RWPE2 (cell line): ENCODE measurements at regions not wholly inside any gene's neighbourhood (a gene's known extent, or its start where the extent isn't known, plus 50 kb on each side); places are given as distances from the start of the nearest gene placed in this dataset.

Source experiments
- ATAC-seq: fragments of 200-7000 bp; cut with Tn5 transposase; 3 replicates; pipeline ENCODE4 v1.9.1; 2021; ENCODE audit warnings: low read depth
- DNase-seq: peaks from one replicate; pipeline ENCODE4 v3.0.0-alpha.2; 2020; ENCODE audit warnings: low spot score
- H3K27ac ChIP-seq: fragments of 450-650 bp; 2 replicates; pipeline ENCODE4 v1.5.1; 2017; ENCODE audit warnings: mild to moderate bottlenecking; ENCODE audit not compliant: poor library complexity, severe bottlenecking
- H3K27me3 ChIP-seq: fragments of 250-450 bp; sonication (Bioruptor Pico); 2 replicates; pipeline ENCODE4 v1.5.1; 2021; ENCODE audit warnings: mild to moderate bottlenecking, moderate library complexity; ENCODE audit not compliant: insufficient read depth, poor library complexity, severe bottlenecking
- H3K36me3 ChIP-seq: fragments of 250-450 bp; sonication (Bioruptor Pico); 2 replicates; pipeline ENCODE4 v1.5.1; 2020; ENCODE audit warnings: low read depth, mild to moderate bottlenecking, moderate library complexity
- H3K4me1 ChIP-seq: fragments of 250-450 bp; sonication (Bioruptor Pico); 2 replicates; pipeline ENCODE4 v1.5.1; 2021; ENCODE audit warnings: mild to moderate bottlenecking, moderate library complexity; ENCODE audit not compliant: insufficient read depth, poor library complexity, severe bottlenecking
- H3K4me3 ChIP-seq: fragments of 250-450 bp; sonication (Bioruptor Pico); 2 replicates; pipeline ENCODE4 v1.5.1; 2021; ENCODE audit warnings: mild to moderate bottlenecking, moderate library complexity; ENCODE audit not compliant: severe bottlenecking
- H3K9me3 ChIP-seq: fragments of 250-450 bp; sonication (Bioruptor Pico); 2 replicates; pipeline ENCODE4 v1.5.1; 2021; ENCODE audit warnings: mild to moderate bottlenecking, moderate library complexity; ENCODE audit not compliant: severe bottlenecking
- CTCF ChIP-seq: fragments of 450-650 bp; IDR thresholded peaks from one replicate; pipeline ENCODE4 v1.5.1; 2017; ENCODE audit warnings: mild to moderate bottlenecking, moderate library complexity; ENCODE audit not compliant: poor library complexity, severe bottlenecking

- DNase-seq (no peak), ATAC-seq (no peak)
- H3K4me3 ChIP-seq, result no peak overlapping the region
- no peaks in the 10 kb centered on the region for H3K9me3 ChIP-seq
- no peaks in the 10 kb centered on the region for H3K36me3 ChIP-seq
- peaks cover 2% of the 10 kb centered on the region for H3K4me1 ChIP-seq
- H3K27ac ChIP-seq, result no peak overlapping the region
- no peaks in the 10 kb centered on the region for H3K27me3 ChIP-seq
- no peak for TF ChIP-seq CTCF
These were observed 1021.9 kb upstream of the CDH2 start for GRCh38 chr18:29198834-29199233.

- Histone ChIP-seq H3K9me3 (no peaks in the 10 kb centered on the region), H3K36me3 (no peaks in the 10 kb centered on the region), H3K4me1 (peaks cover 2% of the 10 kb centered on the region), H3K4me3 (no peak overlapping the region), H3K27ac (no peak overlapping the region), H3K27me3 (no peaks in the 10 kb centered on the region)
- no peak for DNase-seq
- no peak for ATAC-seq
- no peak for TF ChIP-seq CTCF
These were observed 1019.4 kb upstream of the CDH2 start for GRCh38 chr18:29196307-29196706.

GRCh38 chr18:29191263-29191662 is 1014.3 kb upstream of the CDH2 start:
- H3K4me3 ChIP-seq, result no peak overlapping the region
- H3K9me3 ChIP-seq, result no peaks in the 10 kb centered on the region
- no peaks in the 10 kb centered on the region for H3K27me3 ChIP-seq
- TF ChIP-seq CTCF, result peak; percentile 47
- no peak overlapping the region for H3K27ac ChIP-seq
- no peak for DNase-seq
- ATAC-seq, result no peak
- peaks cover 16% of the 10 kb centered on the region for H3K4me1 ChIP-seq
- H3K36me3 ChIP-seq, result no peaks in the 10 kb centered on the region

GRCh38 chr18:29188760-29189159 is 1011.8 kb upstream of the CDH2 start:
- ATAC-seq (peak; percentile 71; the same call in 2 of the 3 replicates), DNase-seq (no peak)
- Histone ChIP-seq H3K36me3 (no peaks in the 10 kb centered on the region), H3K4me1 (peaks cover 16% of the 10 kb centered on the region), H3K9me3 (no peaks in the 10 kb centered on the region), H3K27me3 (no peaks in the 10 kb centered on the region), H3K27ac (peak overlapping the region; percentile 33), H3K4me3 (no peak overlapping the region)
- no peak for TF ChIP-seq CTCF

- no peaks in the 10 kb centered on the region for H3K27me3 ChIP-seq
- no peak for TF ChIP-seq CTCF
- H3K36me3 ChIP-seq, result no peaks in the 10 kb centered on the region
- DNase-seq (no peak), ATAC-seq (no peak)
- H3K27ac ChIP-seq, result no peak overlapping the region
- H3K4me1 ChIP-seq, result peaks cover 33% of the 10 kb centered on the region
- no peak overlapping the region for H3K4me3 ChIP-seq
- H3K9me3 ChIP-seq, result no peaks in the 10 kb centered on the region
These were observed 1008.9 kb upstream of the CDH2 start for GRCh38 chr18:29185801-29186200.
